Skin of body (tissue), 1 donor: ENCODE measurements at regions not wholly inside any gene's neighbourhood (a gene's known extent, or its start where the extent isn't known, plus 50 kb on each side); places are given as distances from the start of the nearest gene placed in this dataset.

Experiments used
- DNase-seq: peaks from one replicate; lab custom pipeline; 2025; lab: John Stamatoyannopoulos, UW

GRCh38 chr10:78383378-78384048, 349.9 kb downstream of the RPS24 start:
- no peak for DNase-seq

GRCh38 chr10:78384049-78384431, 350.4 kb downstream of the RPS24 start:
- DNase-seq: no peak

DNA sequence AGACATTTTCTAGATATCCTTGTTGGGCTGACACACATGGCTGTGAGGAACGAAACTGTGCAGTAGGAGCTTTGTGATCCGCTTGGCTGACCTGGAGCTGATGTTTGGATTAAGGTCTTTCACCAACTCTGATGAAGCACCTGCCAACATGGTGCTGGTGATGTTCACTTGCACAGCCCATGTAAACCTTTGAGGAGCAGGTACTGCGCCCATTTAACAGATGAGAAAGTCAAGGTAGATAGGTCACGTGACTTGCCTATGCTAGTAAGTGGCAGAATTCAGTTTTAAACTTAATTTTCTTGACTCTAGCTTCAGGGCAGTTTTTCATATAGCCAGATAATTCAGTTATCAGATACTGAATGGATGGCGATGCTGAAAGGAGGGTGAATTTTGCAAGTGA, 351.9 kb downstream of the RPS24 start:
- no peak for DNase-seq

DNA sequence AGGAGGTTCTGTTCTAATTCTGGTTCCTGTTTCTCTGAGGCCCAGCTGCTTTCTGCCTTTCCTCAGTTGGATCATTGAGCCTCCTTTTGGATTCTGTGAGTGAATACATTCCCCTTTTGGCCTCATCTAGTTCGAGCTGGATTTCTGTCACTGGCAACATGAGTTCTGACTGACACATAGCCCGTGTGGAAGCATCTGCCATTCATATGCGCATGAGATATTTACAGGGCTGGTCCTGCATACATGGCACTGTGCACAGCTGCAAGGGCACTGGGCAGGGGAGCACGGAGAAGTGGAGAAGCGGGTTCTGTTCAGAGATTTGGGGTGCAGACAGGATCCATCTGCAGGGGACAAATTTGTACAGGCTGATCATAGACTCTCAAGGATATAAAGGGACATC, 352.8 kb downstream of the RPS24 start:
- DNase-seq: peak; percentile 51

DNA sequence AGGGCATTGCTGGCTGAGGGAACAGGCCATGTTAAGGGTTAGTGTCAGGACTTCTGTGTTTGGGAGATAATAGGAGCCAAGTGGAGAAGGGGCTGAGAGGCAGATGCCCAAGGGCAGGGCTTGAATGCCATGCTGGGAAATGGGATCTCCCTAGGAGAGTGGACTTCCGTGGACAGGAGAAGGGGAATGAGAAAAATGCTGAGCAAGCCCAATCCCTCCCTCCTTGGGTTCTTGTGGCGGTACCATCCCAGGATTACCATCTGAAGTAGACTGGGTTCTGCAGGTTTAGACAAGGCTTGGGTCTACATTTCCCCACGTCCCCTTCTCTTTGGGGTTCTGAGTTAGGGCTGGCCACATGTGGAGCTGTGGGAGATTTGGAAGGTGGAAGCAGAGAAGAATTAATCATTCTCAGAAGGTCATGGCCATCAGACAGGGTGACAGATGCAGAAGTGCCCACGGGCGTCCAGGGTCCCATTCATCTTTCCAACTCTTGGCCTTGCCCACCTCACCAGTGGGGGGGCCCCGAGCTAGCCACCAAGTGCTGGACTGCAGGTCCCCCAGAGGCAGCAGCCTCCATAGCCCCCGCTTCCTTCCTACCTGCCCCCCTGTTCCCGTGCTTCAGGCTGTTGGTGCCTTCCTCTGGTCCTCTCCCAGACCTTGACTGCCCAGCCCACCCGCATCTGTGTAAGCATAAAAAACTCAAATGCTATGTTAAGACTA, 354.8 kb downstream of the RPS24 start:
- DNase-seq: no peak

DNA sequence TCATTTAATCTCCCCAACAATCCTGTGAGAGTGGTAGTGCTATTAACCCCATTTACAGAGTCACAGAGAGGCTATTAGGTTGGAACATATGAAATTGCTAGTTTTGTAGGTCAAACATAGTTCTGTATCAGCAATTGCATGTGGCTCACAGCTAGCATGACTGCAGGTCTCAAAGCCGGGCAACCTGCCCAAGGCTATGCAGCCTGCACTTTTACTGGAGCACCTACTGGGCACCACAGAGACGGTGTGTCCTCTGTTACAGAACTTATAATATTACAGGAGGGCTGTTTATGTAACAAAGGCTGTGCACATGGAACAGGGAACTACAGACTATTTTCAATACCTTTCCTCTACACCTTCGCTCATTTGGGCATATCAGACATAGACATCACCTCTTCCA, 355.8 kb downstream of the RPS24 start:
- DNase-seq: no peak

GRCh38 chr10:78390051-78390450, 356.4 kb downstream of the RPS24 start:
- no peak for DNase-seq

- no peak for DNase-seq
Measured at GRCh38 chr10:78390817-78391216, 357.2 kb downstream of the RPS24 start.

GRCh38 chr10:78391585-78391984, 357.9 kb downstream of the RPS24 start:
- no peak for DNase-seq

DNA sequence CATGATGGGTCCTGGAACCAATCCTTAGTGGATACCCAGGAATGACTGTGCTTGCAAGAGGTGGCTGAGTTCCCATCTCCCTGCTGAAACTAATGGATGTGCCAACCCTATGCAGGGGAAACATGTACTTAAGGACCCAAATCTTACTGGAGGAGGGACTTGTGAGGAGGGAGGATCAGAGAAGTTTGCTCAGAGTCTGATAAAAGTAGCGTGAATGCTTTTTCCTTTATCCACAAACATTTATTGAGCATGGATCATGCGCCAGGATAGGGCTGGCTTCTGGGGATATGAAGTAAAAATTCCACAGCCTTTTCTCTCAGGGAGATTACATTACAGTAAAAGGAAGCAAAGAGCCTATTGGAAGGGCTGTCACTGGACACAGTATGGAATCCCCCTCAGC, 358.5 kb downstream of the RPS24 start:
- DNase-seq: no peak

GRCh38 chr10:78393094-78393493, 359.4 kb downstream of the RPS24 start:
- DNase-seq: no peak

DNA sequence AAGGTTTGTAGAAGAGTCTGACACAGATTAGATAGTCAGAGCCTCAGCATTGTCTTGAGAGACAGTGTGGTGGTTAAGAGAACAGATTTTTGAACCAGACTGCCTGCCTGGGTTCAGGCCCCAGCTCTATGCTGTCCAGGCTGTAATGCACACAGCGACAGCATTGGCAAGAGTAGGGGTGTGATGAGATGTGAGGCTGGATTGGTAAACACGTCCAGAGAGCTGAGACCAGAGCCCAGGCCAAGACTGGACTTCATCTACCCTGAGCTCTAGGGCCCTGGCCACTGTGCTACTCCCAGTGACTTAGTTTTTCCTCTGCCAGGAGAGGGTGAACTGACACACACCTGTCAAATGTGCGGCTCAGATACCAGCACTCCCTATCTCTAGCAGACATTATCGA, 360.4 kb downstream of the RPS24 start:
- DNase-seq: no peak

DNA sequence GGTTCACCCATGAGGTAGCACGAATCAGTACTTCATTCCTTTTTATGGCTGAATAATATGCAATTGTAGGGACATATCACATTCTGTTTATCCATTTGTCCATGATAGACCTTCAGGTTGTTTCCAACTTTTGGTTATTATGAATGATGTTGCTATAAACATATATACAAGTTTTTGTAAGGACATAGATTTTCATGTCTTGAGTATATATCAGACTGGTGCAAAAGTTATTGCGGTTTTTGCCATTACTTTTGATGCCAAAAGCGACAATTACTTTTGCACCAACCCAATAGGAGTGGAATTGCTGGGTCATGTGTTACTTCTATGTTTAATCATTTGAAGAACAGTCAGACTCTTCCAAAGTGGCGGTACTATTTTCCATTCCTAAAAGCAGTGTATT, 361.5 kb downstream of the RPS24 start:
- no peak for DNase-seq

- no peak for DNase-seq
Measured at GRCh38 chr10:78396754-78397153, 363.1 kb downstream of the RPS24 start.

GRCh38 chr10:78397786-78398185, 364.1 kb downstream of the RPS24 start:
- no peak for DNase-seq

GRCh38 chr10:78398382-78398781, 364.7 kb downstream of the RPS24 start:
- DNase-seq: no peak

DNA sequence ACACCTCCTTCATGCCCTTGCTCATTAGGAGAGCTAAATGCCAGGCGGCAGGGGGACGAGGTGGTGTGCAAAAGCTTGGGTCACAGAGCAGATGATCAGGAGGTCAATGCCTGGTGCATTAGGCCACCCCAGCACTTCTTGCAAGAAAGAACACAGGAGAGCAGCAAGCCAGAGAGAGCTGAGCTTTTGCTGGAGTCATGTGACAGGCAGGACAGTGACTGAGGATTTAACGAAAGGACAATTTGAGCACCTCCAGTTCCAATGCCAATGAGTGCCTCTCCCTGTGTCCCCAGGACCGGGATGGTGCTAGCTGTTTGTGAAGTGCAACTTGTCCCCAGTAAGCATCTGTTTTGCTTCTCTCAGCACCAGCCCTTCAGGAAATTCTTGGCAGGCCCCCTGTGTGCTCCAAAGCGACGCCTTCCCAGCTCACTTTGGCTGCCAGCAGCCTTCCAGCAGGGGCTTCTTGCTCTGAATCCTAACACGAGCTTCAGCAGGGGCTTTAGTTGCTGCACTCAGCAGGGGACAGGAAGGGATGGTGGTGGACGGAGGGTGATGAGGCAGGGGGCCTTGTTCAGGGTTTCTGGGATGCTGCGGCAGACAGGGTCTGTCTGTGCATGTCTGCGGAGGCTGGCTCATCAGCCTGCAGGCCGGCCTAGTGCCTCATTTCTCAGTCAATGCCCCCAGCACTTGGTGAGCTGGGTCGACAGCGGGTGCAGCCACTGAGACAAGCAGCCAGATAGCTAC, 368.1 kb downstream of the RPS24 start:
- DNase-seq: peak; percentile 30

DNA sequence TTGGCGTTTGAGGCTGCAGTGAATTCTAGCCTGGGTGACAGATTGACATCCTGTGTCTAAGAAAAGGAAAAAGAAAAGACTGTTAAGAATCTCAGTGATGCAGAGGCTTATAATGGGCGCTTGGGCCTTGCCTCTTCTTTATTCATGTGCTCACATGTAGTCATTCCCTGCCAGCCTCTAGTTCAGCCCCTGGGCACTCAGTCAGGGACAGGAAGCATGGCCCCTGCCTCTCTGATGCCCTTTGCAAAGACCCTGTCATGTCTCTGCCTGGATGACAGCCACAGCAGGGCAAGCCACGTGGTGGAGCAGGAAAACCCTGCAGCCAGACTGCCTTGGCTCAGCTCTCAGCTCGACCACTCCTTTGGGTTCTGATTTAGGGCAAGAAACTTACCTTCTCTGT, 368.9 kb downstream of the RPS24 start:
- no peak for DNase-seq

DNA sequence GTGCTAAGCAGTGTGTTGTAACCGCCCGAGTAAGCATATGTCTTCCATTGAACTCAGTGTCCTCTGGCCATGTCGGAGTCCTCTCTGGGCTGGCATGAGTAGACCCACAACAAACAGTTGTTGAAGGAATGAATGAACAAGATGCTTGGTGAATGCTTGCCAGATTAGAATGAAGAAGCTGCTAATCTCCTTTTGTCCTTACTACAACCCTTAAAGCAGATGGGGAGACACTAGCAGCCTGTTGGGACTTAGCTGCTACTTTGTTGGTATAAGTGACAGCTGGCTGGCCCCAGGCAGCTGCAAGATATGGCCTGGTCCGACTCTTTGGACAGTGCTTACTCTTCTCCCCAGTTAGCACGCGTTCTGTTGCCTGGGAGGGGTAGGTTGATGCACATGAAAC, 370.1 kb downstream of the RPS24 start:
- DNase-seq: no peak

DNA sequence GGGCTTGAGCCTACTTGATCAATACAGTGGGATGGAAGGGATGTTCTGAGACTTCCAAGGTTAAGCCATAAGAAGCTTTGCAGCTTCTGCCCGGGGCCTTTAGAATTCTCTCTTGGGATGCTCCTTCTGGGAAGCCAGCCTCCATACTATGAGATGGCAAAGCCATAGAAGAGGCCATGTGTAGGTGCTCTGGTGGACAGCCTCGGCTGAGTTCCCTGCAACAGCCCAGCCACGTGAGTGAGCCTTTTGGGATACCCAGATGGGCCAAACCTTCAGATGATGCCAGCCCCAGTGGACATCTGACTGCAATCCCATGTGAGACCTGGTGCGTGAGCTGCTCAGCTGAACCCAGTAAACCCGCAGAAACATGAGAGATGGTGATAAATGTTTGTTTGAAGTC, 370.6 kb downstream of the RPS24 start:
- DNase-seq: no peak

- no peak for DNase-seq
Measured at GRCh38 chr10:78405231-78405630, 371.6 kb downstream of the RPS24 start.

DNA sequence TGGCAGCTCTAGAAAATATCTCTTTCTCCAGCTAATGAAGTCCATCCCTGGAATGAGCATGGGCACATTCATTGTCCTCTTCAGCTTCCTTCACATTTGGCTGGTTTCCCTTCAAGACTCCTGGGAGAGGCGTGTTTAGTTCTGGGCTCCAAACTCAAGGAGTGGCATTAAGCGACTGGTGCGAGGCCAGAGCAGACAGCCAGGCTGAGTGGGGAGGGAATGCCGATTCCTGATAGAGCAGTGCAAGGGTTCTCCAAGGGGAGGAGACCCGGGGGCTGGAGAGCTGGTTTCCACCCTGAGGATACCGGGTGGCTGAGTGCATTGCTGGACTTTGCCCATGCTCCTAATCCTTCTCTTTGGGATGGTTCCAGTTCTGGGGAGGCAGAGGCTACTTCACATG, 372.1 kb downstream of the RPS24 start:
- DNase-seq: no peak

GRCh38 chr10:78406648-78407008, 373.0 kb downstream of the RPS24 start:
- DNase-seq: no peak
